ENCODE measurements at regions not wholly inside any gene's neighbourhood (a gene's known extent, or its start where the extent isn't known, plus 50 kb on each side); places are given as distances from the start of the nearest gene placed in this dataset.
A peak's percentile ranks its signal among the peaks of the same experiment; 100 is the strongest.

DNA sequence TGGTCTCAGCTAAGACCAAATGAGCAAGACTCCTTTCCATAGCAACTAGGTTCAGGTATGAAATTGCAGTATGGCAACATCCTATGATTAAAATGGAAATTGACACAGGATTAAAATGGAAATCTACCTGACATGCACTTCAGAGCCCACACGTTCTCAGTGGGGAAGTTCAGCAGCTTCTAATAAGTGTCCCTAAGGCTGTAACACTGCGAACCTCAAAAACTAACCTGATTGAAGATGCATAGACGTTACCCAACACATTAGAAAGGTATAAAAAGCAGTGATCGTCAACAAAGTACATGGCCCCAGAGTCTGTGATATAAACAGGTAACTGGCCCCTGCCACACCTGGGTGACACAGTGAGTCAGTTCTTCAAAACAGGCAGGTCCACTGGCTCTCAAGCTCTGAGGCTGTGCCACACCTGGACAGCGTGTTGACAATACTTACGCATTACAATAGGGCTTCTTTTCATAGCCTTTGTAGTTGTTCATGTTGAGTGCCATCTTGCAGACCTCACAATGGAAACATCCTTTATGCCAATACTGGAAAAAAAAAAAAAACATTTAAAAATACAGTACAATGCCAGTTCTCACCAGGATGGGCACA, 274.9 kb upstream of the NEBL start:
- Histone ChIP-seq H3K27me3 (ENCODE audit: insufficient read depth, low read depth, low read length) (peaks cover 4% of the 10 kb centered on the region), H2AFZ (ENCODE audit: low read depth, low read length) (no peak overlapping the region), H3K9me3 (ENCODE audit: low read length) (no peaks in the 10 kb centered on the region), H3F3A (ENCODE audit: insufficient read depth, low read length, poor library complexity, severe bottlenecking) (no peaks in the 10 kb centered on the region), H3K79me2 (replicated peaks; ENCODE audit: insufficient read depth, low read length) (no peaks in the 10 kb centered on the region), H3K27ac (ENCODE audit: low read length) (peak overlapping the region; percentile 47), H3K36me3 (ENCODE audit: insufficient read depth, low read length) (no peaks in the 10 kb centered on the region), H3K9me2 (ENCODE audit: insufficient read depth, low read length) (no peaks in the 10 kb centered on the region), H3K9ac (ENCODE audit: low read length) (peak overlapping the region; percentile 70), H4K20me1 (ENCODE audit: insufficient read depth) (no peaks in the 10 kb centered on the region), H3K4me3 (ENCODE audit: low read length) (peak overlapping the region; percentile 83), H3K4me2 (ENCODE audit: low read length) (no peak overlapping the region)
- TF ChIP-seq POLR2AphosphoS5 (IDR thresholded peaks at IDR 0.05) (no peak), TAF1 (IDR thresholded peaks at IDR 0.05; ENCODE audit: low read depth) (no peak)

- Histone ChIP-seq H3K9me2 (ENCODE audit: insufficient read depth, low read length) (no peaks in the 10 kb centered on the region), H2AFZ (ENCODE audit: low read depth, low read length) (no peak overlapping the region), H3F3A (ENCODE audit: insufficient read depth, low read length, poor library complexity, severe bottlenecking) (no peaks in the 10 kb centered on the region), H3K79me2 (replicated peaks; ENCODE audit: insufficient read depth, low read length) (no peaks in the 10 kb centered on the region), H3K4me3 (ENCODE audit: low read length) (peak overlapping the region; percentile 83), H3K36me3 (ENCODE audit: insufficient read depth, low read length) (peaks cover 3% of the 10 kb centered on the region), H4K20me1 (ENCODE audit: insufficient read depth) (no peaks in the 10 kb centered on the region), H3K9me3 (ENCODE audit: low read length) (no peaks in the 10 kb centered on the region), H3K4me2 (ENCODE audit: low read length) (no peak overlapping the region), H3K27ac (ENCODE audit: low read length) (no peak overlapping the region), H3K9ac (ENCODE audit: low read length) (no peak overlapping the region), H3K27me3 (ENCODE audit: insufficient read depth, low read depth, low read length) (peaks cover 4% of the 10 kb centered on the region)
- TF ChIP-seq, protein P1, sequence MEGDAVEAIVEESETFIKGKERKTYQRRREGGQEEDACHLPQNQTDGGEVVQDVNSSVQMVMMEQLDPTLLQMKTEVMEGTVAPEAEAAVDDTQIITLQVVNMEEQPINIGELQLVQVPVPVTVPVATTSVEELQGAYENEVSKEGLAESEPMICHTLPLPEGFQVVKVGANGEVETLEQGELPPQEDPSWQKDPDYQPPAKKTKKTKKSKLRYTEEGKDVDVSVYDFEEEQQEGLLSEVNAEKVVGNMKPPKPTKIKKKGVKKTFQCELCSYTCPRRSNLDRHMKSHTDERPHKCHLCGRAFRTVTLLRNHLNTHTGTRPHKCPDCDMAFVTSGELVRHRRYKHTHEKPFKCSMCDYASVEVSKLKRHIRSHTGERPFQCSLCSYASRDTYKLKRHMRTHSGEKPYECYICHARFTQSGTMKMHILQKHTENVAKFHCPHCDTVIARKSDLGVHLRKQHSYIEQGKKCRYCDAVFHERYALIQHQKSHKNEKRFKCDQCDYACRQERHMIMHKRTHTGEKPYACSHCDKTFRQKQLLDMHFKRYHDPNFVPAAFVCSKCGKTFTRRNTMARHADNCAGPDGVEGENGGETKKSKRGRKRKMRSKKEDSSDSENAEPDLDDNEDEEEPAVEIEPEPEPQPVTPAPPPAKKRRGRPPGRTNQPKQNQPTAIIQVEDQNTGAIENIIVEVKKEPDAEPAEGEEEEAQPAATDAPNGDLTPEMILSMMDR (IDR thresholded peaks at IDR 0.05; ENCODE audit: poor library complexity, severe bottlenecking): peak; percentile 45
- no peak for TF ChIP-seq EZH2 (IDR thresholded peaks at IDR 0.05; ENCODE audit: borderline replicate concordance, insufficient read depth, low read length, poor library complexity, severe bottlenecking)
Observed at GRCh38 chr10:21171197-21171935, 274.3 kb upstream of the NEBL start.

DNA sequence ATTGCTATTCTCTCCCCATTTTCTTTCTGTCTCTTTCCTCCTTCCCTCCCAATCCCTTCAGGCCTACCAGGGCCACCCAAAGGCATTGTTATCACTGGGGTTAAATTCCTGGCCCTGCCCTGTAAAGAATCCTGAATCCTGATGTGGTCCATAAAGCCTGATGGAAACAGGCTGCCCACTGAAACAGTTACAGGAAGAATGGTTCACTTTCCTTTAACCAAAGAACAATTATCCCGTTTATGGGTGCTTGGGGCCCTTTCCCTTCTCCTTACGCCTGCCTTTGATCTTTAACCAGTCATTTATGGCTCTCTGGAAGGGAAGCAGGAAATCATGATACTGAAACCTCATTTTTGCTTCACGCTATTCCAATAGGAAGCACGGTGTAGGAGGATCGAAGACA, 273.1 kb upstream of the NEBL start:
- H3F3A ChIP-seq (ENCODE audit: insufficient read depth, low read length, poor library complexity, severe bottlenecking): no peaks in the 10 kb centered on the region

More for the DNA sequence above, 273.1 kb upstream of the NEBL start:
- Histone ChIP-seq H3K79me2 (replicated peaks; ENCODE audit: insufficient read depth, low read length) (no peaks in the 10 kb centered on the region), H3K27me3 (ENCODE audit: insufficient read depth, low read depth, low read length) (no peaks in the 10 kb centered on the region), H3K9ac (ENCODE audit: low read length) (no peak overlapping the region), H3K27ac (ENCODE audit: low read length) (no peak overlapping the region), H4K20me1 (ENCODE audit: insufficient read depth) (no peaks in the 10 kb centered on the region), H3K4me3 (ENCODE audit: low read length) (no peak overlapping the region), H3K9me2 (ENCODE audit: insufficient read depth, low read length) (no peaks in the 10 kb centered on the region), H3K9me3 (ENCODE audit: low read length) (no peaks in the 10 kb centered on the region), H2AFZ (ENCODE audit: low read depth, low read length) (no peak overlapping the region), H3K4me2 (ENCODE audit: low read length) (no peak overlapping the region), H3K36me3 (ENCODE audit: insufficient read depth, low read length) (peaks cover 3% of the 10 kb centered on the region)
- TF ChIP-seq TAF1 (IDR thresholded peaks at IDR 0.05; ENCODE audit: low read depth) (no peak), REST (IDR thresholded peaks at IDR 0.05; ENCODE audit: borderline replicate concordance) (no peak), MXI1 (conservative IDR thresholded peaks at IDR 0.05; ENCODE audit: poor library complexity, severe bottlenecking) (no peak), EP300 (conservative IDR thresholded peaks at IDR 0.05; ENCODE audit: poor library complexity, severe bottlenecking) (no peak), EZH2 (IDR thresholded peaks at IDR 0.05; ENCODE audit: borderline replicate concordance, insufficient read depth, low read length, poor library complexity, severe bottlenecking) (no peak), RAD21 (conservative IDR thresholded peaks at IDR 0.05) (no peak), SMC3 (conservative IDR thresholded peaks at IDR 0.05; ENCODE audit: poor library complexity) (no peak), POLR2AphosphoS5 (IDR thresholded peaks at IDR 0.05) (no peak)
- TF ChIP-seq, protein P1 (IDR thresholded peaks at IDR 0.05; ENCODE audit: poor library complexity, severe bottlenecking): no peak
